ENCODE measurements at regions not wholly inside any gene's neighbourhood (a gene's known extent, or its start where the extent isn't known, plus 50 kb on each side); places are given as distances from the start of the nearest gene placed in this dataset.

GRCh38 chr14:84409435-84409834 is 1120.5 kb upstream of the FLRT2 start:
- Histone ChIP-seq H3K27me3 (ENCODE audit: insufficient read depth, poor library complexity, severe bottlenecking) (no peaks in the 10 kb centered on the region), H3K9me3 (ENCODE audit: severe bottlenecking) (no peaks in the 10 kb centered on the region)
- ATAC-seq (ENCODE audit: low read depth): peak; percentile 91

GRCh38 chr14:84410344-84410743 is 1119.6 kb upstream of the FLRT2 start:
- no peak overlapping the region for H3K4me3 ChIP-seq (ENCODE audit: severe bottlenecking)
- H3K9me3 ChIP-seq (ENCODE audit: severe bottlenecking): no peaks in the 10 kb centered on the region
- H3K27me3 ChIP-seq (ENCODE audit: insufficient read depth, poor library complexity, severe bottlenecking): no peaks in the 10 kb centered on the region
- ATAC-seq (ENCODE audit: low read depth): no peak
- no peaks in the 10 kb centered on the region for H3K36me3 ChIP-seq (ENCODE audit: low read depth)
- no peaks in the 10 kb centered on the region for H3K4me1 ChIP-seq (ENCODE audit: insufficient read depth, poor library complexity, severe bottlenecking)
- H3K27ac ChIP-seq (ENCODE audit: poor library complexity, severe bottlenecking): no peak overlapping the region
- TF ChIP-seq, protein P1, sequence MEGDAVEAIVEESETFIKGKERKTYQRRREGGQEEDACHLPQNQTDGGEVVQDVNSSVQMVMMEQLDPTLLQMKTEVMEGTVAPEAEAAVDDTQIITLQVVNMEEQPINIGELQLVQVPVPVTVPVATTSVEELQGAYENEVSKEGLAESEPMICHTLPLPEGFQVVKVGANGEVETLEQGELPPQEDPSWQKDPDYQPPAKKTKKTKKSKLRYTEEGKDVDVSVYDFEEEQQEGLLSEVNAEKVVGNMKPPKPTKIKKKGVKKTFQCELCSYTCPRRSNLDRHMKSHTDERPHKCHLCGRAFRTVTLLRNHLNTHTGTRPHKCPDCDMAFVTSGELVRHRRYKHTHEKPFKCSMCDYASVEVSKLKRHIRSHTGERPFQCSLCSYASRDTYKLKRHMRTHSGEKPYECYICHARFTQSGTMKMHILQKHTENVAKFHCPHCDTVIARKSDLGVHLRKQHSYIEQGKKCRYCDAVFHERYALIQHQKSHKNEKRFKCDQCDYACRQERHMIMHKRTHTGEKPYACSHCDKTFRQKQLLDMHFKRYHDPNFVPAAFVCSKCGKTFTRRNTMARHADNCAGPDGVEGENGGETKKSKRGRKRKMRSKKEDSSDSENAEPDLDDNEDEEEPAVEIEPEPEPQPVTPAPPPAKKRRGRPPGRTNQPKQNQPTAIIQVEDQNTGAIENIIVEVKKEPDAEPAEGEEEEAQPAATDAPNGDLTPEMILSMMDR (IDR thresholded peaks at IDR 0.05; ENCODE audit: poor library complexity, severe bottlenecking): no peak
- DNase-seq (ENCODE audit: low spot score): no peak

More at GRCh38 chr14:84409435-84409834, 1120.5 kb upstream of the FLRT2 start:
- DNase-seq (ENCODE audit: low spot score): no peak
- H3K27ac ChIP-seq (ENCODE audit: poor library complexity, severe bottlenecking): no peak overlapping the region
- TF ChIP-seq, protein P1 (IDR thresholded peaks at IDR 0.05; ENCODE audit: poor library complexity, severe bottlenecking): no peak
- no peak overlapping the region for H3K4me3 ChIP-seq (ENCODE audit: severe bottlenecking)
- H3K4me1 ChIP-seq (ENCODE audit: insufficient read depth, poor library complexity, severe bottlenecking): no peaks in the 10 kb centered on the region
- no peaks in the 10 kb centered on the region for H3K36me3 ChIP-seq (ENCODE audit: low read depth)

DNA sequence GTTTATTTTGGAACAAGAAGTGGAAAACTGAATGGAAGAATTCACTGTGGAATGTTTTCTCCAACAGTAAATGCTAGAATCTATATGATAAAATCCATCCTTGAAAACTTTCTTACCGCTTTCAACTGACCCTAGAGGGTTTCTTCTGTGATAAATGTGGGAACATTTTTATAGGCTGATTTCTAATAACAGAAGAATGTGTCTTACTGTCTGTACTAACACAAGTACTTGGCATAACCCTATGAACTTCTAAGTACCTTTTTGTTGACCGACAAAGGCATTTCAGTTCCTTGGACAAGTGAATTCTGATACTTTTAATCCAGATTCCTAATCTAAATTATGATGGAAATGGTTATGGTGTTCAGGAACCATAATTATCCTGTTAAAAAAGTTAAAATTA is 1109.7 kb upstream of the FLRT2 start:
- TF ChIP-seq, protein P1 (IDR thresholded peaks at IDR 0.05; ENCODE audit: poor library complexity, severe bottlenecking): no peak
- H3K27ac ChIP-seq (ENCODE audit: poor library complexity, severe bottlenecking): peak overlapping the region; percentile 3
- ATAC-seq (ENCODE audit: low read depth): peak; percentile 83
- H3K27me3 ChIP-seq (ENCODE audit: insufficient read depth, poor library complexity, severe bottlenecking): no peaks in the 10 kb centered on the region
- no peaks in the 10 kb centered on the region for H3K9me3 ChIP-seq (ENCODE audit: severe bottlenecking)
- no peaks in the 10 kb centered on the region for H3K36me3 ChIP-seq (ENCODE audit: low read depth)
- H3K4me1 ChIP-seq (ENCODE audit: insufficient read depth, poor library complexity, severe bottlenecking): peaks cover 23% of the 10 kb centered on the region
- no peak overlapping the region for H3K4me3 ChIP-seq (ENCODE audit: severe bottlenecking)
- DNase-seq (ENCODE audit: low spot score): no peak

GRCh38 chr14:84421621-84422020 is 1108.3 kb upstream of the FLRT2 start:
- DNase-seq (ENCODE audit: low spot score) (no peak), ATAC-seq (ENCODE audit: low read depth) (peak; percentile 83)
- no peaks in the 10 kb centered on the region for H3K36me3 ChIP-seq (ENCODE audit: low read depth)
- H3K4me3 ChIP-seq (ENCODE audit: severe bottlenecking): no peak overlapping the region
- H3K4me1 ChIP-seq (ENCODE audit: insufficient read depth, poor library complexity, severe bottlenecking): peaks cover 23% of the 10 kb centered on the region
- TF ChIP-seq, protein P1 (IDR thresholded peaks at IDR 0.05; ENCODE audit: poor library complexity, severe bottlenecking): no peak
- no peaks in the 10 kb centered on the region for H3K27me3 ChIP-seq (ENCODE audit: insufficient read depth, poor library complexity, severe bottlenecking)
- H3K9me3 ChIP-seq (ENCODE audit: severe bottlenecking): no peaks in the 10 kb centered on the region
- H3K27ac ChIP-seq (ENCODE audit: poor library complexity, severe bottlenecking): no peak overlapping the region

DNA sequence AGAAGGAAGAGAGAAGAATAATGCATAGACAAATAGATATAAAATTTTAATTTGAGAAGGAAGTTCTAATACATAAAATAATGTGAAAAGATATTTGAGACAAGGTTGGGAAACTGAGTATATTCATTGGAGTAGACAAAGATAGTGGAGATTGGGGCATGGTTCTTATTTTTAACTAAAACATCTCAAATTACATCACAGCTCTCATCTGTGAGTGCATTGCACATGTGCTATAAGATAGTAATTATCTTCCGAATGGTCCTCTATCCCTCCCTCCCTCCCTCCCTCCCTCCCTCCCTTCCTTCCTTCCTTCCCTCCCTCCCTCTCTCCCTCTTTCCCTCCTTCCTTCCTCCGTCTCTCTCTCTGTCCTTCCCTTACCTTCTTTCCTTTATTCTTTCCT is 1104.0 kb upstream of the FLRT2 start:
- TF ChIP-seq, protein P1 (IDR thresholded peaks at IDR 0.05; ENCODE audit: poor library complexity, severe bottlenecking): no peak
- Histone ChIP-seq H3K4me3 (ENCODE audit: severe bottlenecking) (no peak overlapping the region), H3K27me3 (ENCODE audit: insufficient read depth, poor library complexity, severe bottlenecking) (no peaks in the 10 kb centered on the region), H3K4me1 (ENCODE audit: insufficient read depth, poor library complexity, severe bottlenecking) (peaks cover 13% of the 10 kb centered on the region), H3K36me3 (ENCODE audit: low read depth) (no peaks in the 10 kb centered on the region), H3K9me3 (ENCODE audit: severe bottlenecking) (no peaks in the 10 kb centered on the region), H3K27ac (ENCODE audit: poor library complexity, severe bottlenecking) (no peak overlapping the region)
- ATAC-seq (ENCODE audit: low read depth): no peak
- DNase-seq (ENCODE audit: low spot score): no peak

All from RWPE2 (cell line).